ENCODE measurements at regions not wholly inside any gene's neighbourhood (a gene's known extent, or its start where the extent isn't known, plus 50 kb on each side); places are given as distances from the start of the nearest gene placed in this dataset.
A peak's percentile ranks its signal among the peaks of the same experiment; 100 is the strongest.

- no peak for DNase-seq
Observed at GRCh38 chr2:176546550-176546949, 277.3 kb downstream of the MTX2 start.

DNA sequence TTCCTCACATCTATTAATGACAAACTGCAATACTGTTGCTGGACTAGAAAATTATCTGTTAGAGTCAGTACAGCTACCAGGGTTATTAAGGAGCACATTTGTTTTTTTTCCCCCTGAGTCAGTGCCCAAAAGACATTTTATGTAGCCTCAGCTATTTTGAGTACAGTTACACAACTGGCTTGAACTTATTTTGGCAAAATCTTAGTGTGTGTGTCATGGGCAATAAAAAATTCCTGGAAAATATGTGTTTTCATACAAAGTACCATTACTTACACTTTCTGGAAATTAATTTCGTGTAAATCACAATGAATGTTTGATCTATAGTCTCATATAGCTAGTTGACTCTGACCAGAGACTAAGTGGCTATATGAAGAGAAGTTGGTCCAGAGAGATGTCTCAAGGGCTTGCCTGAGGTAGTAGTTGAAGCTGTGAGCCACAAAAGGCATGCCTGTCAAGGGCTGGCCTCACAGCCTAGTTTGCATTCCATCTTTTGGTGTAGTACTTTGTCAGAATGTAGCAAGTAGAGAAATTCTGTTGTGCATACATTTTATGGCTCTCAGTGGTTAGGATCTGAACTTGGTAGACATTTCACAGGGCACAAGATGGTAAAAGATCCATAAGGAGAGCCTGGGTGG is 283.4 kb downstream of the MTX2 start:
- DNase-seq, result no peak

DNA sequence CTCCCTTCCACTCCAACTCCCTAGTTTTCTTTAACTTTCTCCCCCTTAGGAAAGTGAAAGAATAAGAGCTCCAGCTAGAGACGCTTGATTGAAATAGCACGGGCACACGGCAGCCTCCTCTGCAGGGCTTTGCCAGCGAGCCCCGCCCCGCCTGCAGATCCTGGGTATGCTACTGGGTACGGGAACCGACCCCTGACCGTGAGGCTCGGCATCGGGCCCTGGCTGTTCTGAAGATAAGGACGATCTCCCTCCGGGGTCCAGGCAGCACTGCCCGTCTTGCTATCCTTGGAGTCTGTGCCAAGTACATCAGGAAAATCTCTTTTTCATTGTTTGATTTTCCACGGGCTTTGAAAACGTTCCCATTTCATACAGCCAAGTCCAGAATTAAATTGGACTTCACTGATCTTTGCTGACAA is 284.5 kb downstream of the MTX2 start:
- DNase-seq, result peak; percentile 43

- DNase-seq, result no peak
Observed at GRCh38 chr2:176554101-176555048, 285.1 kb downstream of the MTX2 start.

DNA sequence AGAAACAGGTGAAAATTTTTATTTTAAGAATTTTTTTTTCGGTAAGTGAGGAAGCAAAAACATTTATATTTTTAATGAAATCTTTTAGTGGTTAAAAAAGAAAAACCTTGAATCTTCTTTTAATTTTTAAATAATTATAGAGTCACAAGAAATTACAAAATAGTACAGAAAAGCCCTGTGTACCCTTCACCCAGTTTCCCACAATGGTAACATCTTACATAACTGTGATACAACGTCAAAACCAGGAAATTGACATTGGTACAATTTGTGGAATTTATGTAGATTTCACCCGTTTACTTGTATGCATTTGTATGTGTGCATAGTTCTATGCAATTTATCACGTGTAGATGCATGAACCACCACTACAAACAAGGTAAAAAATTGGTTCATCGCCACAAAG is 285.9 kb downstream of the MTX2 start:
- no peak for DNase-seq

DNA sequence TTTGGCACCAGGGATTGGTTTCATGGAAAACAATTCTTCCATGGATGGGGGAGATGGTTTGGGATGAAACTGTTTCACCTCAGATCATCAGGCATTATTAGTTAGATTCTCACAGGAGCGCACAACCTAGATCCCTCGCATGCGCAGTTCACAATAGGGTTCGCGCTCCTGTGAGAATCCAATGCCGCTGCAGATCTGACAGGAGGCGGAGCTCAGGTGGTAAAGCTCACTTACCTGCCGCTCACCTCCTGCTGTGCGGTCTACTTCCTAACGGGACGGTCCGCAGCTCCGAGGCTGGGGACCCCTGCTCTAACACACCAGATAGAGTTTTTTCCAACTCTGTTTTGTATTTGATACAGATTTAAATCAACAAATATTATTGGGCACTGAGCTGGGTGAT is 286.5 kb downstream of the MTX2 start:
- no peak for DNase-seq

- no peak for DNase-seq
Observed at GRCh38 chr2:176556373-176556772, 287.1 kb downstream of the MTX2 start.

DNA sequence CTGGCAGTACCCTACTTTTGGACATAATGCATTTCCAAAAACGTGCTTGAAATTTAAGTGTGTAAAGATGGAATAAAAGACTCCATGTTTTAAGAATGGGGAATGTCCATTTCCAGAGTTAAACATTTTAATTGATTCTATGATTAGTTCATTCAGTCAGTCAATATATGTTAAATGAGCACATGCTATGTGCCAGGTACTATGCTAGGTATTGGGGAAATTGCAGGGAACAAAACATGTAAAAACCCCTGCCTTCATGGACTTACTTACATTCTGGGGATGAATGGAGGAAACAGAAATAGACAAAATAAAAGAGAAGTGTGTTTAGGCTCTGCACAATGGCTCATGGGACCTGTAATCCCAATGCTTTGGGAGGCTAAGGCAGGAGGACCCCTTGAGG is 288.6 kb downstream of the MTX2 start:
- DNase-seq, result no peak

- DNase-seq, result no peak
Observed at GRCh38 chr2:176558574-176559140, 289.4 kb downstream of the MTX2 start.

DNA sequence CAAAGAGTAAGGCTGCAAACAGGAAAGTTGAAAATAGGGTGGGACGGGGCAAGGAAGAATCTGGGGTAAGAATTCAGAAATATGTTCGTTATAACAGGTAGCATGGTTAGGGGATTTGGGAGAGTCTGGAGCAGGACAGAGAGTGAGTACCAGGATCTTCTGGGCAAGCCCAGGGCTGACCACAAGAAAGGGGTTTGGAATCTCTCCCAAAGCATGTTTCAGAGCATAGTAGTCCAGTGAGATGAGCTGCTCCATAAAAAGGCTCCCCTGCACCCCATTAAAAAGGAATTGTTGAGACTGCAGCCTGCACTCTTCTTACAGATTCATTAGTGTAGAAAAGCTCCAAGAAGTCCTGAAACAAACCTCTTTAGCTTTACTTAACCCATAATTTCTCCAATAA is 291.1 kb downstream of the MTX2 start:
- DNase-seq, result no peak

DNA sequence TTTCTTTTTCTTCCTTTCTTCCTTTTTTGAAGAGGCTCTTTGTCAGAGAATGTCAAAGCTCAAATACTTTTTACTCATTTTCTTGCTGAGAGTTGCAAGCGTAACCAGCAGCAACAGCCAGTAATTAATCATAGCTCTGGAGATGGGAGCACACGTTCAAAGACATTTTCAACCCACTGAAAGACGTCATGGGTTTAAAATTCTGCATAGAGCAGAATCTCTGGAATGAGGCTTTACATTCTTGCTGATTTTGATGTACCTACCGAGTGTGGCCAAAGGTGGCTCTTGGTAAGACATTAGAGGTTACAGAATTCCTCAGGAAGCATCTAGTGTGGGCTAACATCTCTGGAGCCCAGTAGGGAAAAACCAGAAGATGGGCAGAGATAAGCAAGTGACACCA is 292.5 kb downstream of the MTX2 start:
- DNase-seq, result no peak

GRCh38 chr2:176562359-176563078 is 293.3 kb downstream of the MTX2 start:
- DNase-seq, result no peak

DNA sequence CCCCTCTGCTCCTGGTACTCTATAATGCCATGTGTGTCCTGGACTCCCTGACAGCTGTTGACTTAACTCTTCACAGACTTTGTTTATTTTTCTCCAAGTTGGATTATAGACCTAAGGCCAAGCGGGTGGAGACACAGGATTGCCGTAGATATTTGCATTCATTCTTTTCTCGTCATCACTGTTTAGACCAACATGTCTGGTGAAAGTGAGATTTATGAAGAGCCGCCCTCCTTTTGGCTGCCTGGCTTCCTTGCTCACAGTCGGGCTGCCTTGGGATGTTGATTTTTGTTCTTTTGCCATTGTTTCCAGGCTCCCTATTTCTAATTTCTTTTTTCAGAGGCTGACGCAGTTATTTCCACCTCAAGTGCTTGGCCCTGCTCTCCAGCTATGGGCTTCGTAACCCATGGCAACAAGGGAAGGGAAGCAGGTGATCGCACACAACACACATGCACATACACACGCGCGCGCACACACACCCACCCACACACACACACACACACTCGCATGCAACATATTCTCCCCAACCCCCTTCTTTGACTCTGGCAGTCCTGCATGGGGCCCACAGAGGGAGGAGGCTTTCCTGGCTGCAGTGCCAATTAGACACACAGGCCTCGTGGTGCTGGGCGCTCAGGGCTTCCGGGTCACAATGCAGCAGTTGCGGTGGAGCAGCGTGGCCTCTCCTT is 296.5 kb downstream of the MTX2 start:
- DNase-seq, result peak; percentile 89

GRCh38 chr2:176566496-176566895 is 297.3 kb downstream of the MTX2 start:
- DNase-seq, result no peak

DNA sequence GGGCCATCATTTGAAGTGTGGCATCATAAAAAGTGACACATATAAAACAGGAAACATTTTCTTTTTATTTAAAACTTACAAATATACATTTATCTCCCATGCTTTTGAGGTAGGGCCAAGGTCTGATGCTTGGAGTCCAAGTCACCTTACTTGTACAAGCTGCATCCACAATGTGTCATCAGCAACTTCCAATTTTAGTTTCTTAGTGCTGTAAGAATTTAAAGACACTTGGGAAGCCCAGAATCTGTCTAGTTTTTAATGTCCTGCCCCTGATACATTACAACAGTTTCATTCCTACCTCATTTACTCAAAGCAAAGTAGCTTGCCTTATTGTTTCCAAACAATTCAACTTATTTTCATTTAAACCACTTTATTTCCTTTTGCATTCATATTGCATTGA is 297.7 kb downstream of the MTX2 start:
- no peak for DNase-seq

- no peak for DNase-seq
Observed at GRCh38 chr2:176567361-176567760, 298.1 kb downstream of the MTX2 start.

GRCh38 chr2:176569574-176569973 is 300.3 kb downstream of the MTX2 start:
- no peak for DNase-seq

GRCh38 chr2:176573612-176574483 is 304.6 kb downstream of the MTX2 start:
- DNase-seq, result no peak

GRCh38 chr2:176574484-176575236 is 305.4 kb downstream of the MTX2 start:
- DNase-seq, result no peak

DNA sequence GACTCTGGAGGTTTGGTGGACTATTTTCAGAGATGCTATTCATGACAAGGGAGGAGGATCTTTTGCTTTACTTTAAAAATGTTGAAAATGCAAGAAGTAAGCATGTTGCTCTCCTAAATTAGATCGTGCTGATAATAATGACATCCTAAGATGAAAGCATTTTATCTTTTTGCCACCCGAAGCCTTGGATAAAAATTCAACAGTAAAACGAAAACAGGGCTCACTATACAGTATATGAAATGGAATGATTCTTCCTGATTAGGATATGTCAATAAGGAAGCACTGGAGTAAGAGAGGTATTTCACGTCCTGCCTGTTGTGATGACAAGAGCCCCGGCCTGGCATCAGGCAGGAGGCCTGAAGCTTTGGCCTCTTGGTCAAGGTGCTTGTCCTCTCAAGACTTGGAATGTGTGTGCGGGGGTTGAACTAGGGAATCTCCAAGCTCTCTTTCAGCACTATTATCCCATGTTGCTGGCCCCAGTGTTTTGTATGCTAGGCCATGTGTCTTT is 306.0 kb downstream of the MTX2 start:
- DNase-seq, result no peak

DNA sequence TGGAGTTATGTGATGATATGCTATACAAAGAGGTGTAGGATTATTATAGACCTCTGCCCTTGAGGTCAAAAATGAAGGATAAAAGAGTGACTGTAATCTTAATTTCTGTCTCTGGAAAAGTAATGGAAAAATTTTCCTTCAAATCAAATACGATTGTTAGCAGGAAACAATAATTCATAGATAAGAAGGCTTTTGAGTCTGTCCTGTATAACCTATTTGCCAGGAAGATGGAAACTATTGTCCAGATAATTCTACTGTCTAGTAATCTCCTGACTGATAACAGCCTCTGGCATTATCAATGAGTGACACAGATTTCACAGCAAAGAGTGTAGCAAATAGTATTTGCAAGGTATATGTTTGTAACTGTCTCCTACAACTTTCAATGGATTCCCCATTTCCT is 307.8 kb downstream of the MTX2 start:
- DNase-seq, result no peak

All from SHP77 treated with DMSO at 0.1 percent for 48 hours (cell line).